Activated CD4-positive, alpha-beta T cell treated with anti-CD3 and anti-CD28 coated beads, Interleukin-2, amount 50 U/mL, for 1 hour (primary cell): ENCODE measurements at regions not wholly inside any gene's neighbourhood (a gene's known extent, or its start where the extent isn't known, plus 50 kb on each side); places are given as distances from the start of the nearest gene placed in this dataset.
"Not testable (repeated sequence)": the region's sequence is repeated elsewhere in the genome, so short reads cannot be mapped to it uniquely, and the experiment has no call there.

Source experiments
- DNase-seq: peaks from one replicate; pipeline ENCODE4 v3.0.0-alpha.2; 2020

GRCh38 chr17:51347851-51348584 is 87.7 kb downstream of the UTP18 start:
- no peak for DNase-seq

- no peak for DNase-seq
These were observed 90.7 kb downstream of the UTP18 start for GRCh38 chr17:51351080-51351479.

- DNase-seq = no peak
These were observed 91.5 kb downstream of the UTP18 start for GRCh38 chr17:51351890-51352289.

DNA sequence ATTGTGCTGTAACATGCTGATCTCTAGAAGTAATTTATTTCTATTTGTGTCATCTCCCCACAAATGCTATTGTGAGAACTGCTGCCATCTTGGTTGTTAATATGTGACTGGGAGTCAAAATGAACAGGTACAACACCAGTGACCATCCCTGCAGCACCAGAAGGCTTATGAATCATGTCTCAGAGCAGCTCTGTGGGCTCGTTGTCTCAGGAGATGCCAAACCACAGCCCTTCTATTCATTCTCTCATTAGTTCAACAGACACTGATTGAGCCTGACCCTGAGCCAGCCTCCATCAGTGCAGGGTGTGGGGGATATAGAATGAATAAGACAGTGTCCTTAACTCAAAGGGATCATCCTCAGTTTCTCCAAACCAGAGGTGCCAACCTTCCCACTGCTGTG is 92.5 kb downstream of the UTP18 start:
- no peak for DNase-seq

DNA sequence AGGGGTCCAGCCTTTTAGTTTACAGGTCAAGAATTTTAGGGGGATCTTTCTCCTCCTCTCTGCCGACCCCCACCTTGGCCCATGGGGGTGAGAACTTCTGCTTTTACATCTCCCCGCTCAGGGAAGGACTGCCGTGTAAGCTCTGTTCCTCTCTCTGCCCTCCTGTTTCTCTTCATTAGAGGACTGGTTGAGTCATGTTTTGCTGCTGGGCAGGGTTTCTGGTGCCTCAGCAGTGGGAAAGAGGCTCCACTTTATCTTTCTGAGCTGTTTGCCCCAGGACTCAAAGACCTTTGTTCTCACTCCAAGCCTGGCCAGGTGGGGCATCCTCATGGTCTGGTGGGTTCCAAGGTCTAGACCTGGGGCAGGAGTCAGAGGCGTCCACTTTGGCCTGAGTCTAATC is 93.0 kb downstream of the UTP18 start:
- DNase-seq = no peak

- DNase-seq = no peak
These were observed 94.6 kb downstream of the UTP18 start for GRCh38 chr17:51354936-51355335.

DNA sequence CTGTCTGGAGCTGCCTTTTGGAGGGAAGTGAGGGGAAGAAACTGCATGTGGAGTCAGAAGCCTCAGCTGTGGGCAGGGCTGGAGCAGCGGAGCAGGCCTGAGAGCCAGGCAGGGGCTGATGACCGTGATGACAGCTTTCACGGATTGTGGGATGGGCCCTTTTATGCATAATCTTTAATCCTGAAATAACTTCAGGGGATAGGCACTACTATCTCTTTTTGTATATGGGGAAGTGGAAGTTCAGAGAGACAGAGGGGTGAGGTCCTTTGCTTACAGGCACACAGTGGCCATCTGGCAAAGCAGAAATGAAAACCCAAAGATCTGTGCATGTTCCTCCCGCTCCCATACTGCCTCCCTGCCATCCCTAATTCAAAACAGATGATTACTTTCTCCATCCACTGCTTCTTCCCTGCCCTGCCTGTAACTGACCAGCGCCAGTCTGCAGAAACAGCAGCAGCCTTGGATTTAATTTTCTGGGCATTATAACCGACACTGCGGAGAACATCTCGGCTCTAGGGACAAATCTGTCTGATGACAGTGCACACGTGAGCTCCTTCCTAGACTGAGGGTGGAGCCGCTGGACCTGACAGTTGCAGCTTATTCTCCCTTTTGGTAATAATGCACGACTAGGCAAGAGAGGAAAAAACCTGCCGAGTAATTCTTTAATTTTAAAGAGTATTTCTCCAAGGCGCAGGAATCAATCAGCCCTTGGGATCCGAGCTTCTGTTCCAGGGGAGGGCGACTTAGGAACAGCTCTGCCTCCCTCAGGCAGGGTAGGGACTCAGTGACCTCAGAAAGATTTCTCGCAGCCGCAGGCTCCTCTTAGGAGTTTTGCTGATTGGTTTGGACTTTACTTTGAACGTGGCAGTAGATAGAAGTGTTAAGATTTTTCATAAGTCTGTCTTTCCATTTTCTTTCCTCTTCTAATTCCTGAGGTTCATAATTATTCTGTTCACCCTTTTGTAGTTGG is 95.4 kb downstream of the UTP18 start:
- no peak for DNase-seq

GRCh38 chr17:51359055-51359454 is 98.7 kb downstream of the UTP18 start:
- DNase-seq = no peak

DNA sequence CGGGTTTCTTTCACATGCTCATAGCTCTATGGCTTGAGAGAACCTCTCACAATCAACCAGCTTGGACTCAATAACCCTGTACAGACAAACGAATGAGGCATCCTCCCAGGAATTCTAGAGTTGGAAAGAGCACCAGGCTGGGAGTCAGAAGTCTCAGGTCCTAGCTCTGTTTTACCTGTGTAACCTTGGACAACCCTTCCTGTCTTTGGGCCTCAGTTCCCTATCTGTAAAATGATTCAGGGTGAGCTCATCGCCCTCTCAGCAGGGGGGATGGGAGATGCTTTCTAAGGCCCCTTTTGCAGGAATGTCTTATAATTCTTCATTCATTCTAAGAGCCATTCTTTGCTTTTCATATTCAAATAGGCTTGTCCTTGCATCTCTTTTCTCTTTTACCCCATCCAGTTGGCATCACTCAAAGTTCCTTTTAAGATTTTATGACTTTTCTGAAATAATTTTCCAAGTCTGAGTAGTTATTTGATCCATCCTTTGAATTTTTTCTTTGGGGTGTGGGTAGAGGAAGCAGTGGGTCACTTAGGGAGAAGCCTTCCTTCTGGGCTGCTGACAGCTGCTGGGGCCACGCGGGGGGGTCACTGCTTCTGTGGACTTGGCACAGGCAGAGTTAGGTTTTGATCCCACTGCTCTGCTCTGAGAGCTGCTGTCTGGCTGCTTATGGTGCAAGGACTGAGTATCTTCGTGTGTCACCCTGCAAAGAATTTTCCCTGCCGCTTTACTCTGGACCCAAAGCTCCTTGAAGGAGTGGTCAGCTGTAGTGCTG is 102.7 kb downstream of the UTP18 start:
- DNase-seq = no peak

DNA sequence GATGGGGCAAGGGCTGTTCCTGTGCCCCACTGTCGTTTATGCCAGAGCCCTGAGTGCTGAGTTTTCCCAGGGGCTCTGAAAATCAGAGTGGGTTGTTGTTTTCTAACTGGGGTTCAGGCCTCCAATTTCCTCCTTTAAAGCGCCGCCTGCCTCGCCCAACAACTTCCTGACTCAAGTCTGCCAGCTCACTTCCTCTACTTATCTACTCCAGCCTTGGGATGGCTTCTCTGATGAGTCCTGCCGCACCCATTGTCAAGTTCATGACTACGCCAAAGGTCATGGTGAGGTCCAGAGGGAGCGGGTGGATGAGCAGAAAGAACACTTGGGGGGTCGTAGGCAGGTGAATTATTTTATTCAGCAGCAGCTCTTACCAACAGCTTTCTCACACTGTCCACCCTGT is 104.7 kb downstream of the UTP18 start:
- no peak for DNase-seq

- no peak for DNase-seq
These were observed 106.5 kb downstream of the UTP18 start for GRCh38 chr17:51366866-51367265.

GRCh38 chr17:51367836-51368235 is 107.5 kb downstream of the UTP18 start:
- DNase-seq = not testable (repeated sequence)

DNA sequence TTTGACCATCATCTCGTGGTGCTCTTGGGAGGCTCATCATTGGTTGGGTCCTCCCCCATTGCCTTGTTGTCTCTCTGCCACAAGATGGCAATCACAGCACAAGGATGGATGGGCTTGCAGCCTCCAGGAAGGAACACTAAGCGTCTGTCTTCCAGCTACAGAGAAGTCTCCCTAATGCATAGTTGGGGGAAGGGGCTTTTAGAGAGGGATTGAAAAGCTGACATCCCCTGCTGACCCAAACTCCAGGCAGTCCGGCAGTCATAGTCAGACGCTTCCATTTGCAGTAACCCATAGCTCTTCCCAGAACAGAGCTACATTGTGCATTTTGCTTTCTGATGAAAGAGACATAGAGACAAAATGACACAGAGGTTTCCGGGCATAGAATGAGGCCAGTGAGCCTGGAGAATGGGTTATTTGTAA is 111.4 kb downstream of the UTP18 start:
- peak; percentile 39 for DNase-seq

GRCh38 chr17:51372345-51373004 is 112.1 kb downstream of the UTP18 start:
- no peak for DNase-seq

DNA sequence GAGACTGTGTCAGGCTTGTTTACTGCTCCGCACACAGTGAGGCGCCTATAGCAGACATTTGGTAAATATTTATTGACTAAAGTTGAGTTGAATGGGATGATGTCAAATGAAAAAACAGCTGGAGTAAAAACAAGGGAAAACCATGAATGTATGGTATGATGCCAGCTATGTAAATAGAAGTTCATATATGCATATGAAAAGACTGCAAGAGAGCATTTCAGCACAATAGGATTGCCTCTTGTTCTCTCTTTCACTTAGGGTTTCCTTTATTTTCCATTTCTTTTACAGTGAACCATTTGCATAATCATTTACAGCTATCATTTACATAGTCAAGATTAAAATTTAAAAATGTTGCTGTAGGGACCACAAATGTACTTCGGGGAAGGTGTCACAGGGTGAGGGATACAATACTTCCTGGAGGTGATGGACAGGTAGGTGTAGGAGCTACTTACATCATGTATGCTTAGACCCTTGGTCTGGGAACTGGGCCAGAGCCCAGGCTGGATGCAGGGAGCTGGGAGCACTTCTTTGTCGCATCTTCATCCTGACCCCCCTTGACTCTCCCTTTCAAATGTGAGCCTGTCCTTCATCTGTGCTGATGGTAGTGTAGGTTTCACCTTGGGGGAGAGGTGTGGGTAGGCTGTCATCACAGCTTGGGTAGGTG is 113.3 kb downstream of the UTP18 start:
- DNase-seq = no peak

DNA sequence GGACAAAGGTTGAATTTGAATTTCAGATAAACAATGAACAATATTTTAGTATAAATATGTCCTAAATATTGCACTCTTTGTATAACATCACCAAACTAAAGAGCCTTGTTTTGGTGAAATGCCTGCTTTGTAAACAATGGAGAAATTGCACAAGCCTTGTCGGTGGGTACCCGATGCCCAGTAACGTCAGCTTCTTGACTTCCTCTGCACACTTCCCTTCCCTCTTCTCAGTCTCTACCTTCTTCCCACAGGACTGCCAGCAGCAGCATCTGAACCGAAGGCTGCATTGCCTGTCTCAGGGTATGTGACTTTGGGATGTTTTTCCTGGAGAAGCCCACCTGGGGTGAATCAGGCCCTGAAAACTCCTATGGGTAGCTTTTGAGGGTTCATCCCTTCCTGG is 113.9 kb downstream of the UTP18 start:
- no peak for DNase-seq

GRCh38 chr17:51375771-51376170 is 115.4 kb downstream of the UTP18 start:
- no peak for DNase-seq

DNA sequence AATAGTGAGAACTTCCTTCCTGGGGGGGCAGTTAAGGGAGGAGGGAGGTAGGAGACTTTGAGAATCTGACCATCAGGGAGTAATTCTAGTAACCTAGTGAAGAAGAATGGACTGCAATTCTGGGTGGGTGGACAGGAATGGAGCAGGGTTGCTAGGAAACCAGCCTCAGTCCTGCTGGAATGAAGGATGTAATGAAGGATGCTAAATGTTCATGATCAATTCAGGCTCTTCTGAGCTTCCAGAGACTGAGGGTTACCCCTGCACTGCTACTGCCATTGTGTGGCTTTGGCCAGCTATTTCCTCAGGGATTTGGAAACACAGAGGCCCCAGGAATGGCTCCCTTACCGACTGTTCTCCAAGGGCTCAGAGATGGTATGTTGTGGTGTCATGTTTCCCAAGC is 116.4 kb downstream of the UTP18 start:
- DNase-seq = no peak

- DNase-seq = no peak
These were observed 120.9 kb downstream of the UTP18 start for GRCh38 chr17:51381262-51381661.

GRCh38 chr17:51385208-51385607 is 124.9 kb downstream of the UTP18 start:
- DNase-seq = no peak

GRCh38 chr17:51387582-51387981 is 127.2 kb downstream of the UTP18 start:
- DNase-seq = no peak

DNA sequence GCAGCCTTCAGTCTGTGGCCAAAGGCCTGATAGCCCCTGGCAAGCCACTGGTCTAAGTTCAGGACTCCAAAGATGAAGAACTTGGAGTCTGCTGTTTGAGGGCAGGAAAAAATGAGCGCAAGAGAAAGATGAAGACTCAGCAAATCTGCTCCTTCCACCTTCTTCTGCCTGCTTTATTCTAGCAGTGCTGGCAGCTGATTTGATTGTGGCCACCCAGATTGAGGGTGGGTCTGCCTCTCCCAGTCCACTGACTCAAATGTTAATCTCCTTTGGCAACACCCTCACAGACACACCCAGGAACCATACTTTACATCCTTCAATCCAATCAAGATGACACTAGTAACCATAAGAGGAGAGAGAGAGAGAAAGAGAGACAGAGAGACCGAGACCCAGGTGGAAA is 127.6 kb downstream of the UTP18 start:
- DNase-seq = no peak
